Left ventricle myocardium inferior (tissue), 1 donor: ENCODE measurements at regions not wholly inside any gene's neighbourhood (a gene's known extent, or its start where the extent isn't known, plus 50 kb on each side); places are given as distances from the start of the nearest gene placed in this dataset.

Experiments
- DNase-seq: peaks from one replicate; pipeline ENCODE4 v3.0.0-alpha.2; 2020
- H3K27ac ChIP-seq: fragments of 200-600 bp; replicated peaks from 2 replicates; pipeline ENCODE4 v1.8.0; 2021
- H3K27me3 ChIP-seq: fragments of 200-600 bp; 2 replicates; pipeline ENCODE4 v1.8.0; 2021; ENCODE audit warnings: low read depth
- H3K36me3 ChIP-seq: fragments of 200-600 bp; 2 replicates; pipeline ENCODE4 v1.8.0; 2021
- H3K4me1 ChIP-seq: fragments of 200-600 bp; 2 replicates; pipeline ENCODE4 v1.8.0; 2021
- H3K4me3 ChIP-seq: fragments of 200-600 bp; 2 replicates; pipeline ENCODE4 v1.8.0; 2021; ENCODE audit warnings: mild to moderate bottlenecking, moderate library complexity
- H3K9me3 ChIP-seq: fragments of 200-600 bp; replicated peaks from 2 replicates; pipeline ENCODE4 v1.8.0; 2021
- CTCF ChIP-seq: fragments of 200-600 bp; IDR thresholded peaks from 2 replicates; pipeline ENCODE4 v1.8.0; 2021; ENCODE audit warnings: antibody characterized with exemption, mild to moderate bottlenecking, borderline replicate concordance
- intact Hi-C: fragments of 100-400 bp; cut with micrococcal nuclease; formaldehyde crosslinking; loops from one replicate; pipeline ENCODE4 v1.11.0; 2022
- donor health status: DM: no; HTN: yes; CAD: no; lungs with severe emphysema.

GRCh38 chr9:116027096-116027495 lies 126.5 kb upstream of the PAPPA start:
- Histone ChIP-seq H3K36me3 (no peaks in the 10 kb centered on the region), H3K27ac (no peak overlapping the region), H3K4me3 (no peak overlapping the region), H3K27me3 (no peaks in the 10 kb centered on the region), H3K4me1 (no peaks in the 10 kb centered on the region), H3K9me3 (peaks cover 29% of the 10 kb centered on the region)
- DNase-seq, result no peak
- TF ChIP-seq CTCF, result no peak
- intact Hi-C loops, result no loop called here

GRCh38 chr9:116027511-116027910 lies 126.1 kb upstream of the PAPPA start:
- no peak overlapping the region for H3K27ac ChIP-seq
- no peak overlapping the region for H3K4me3 ChIP-seq
- no peaks in the 10 kb centered on the region for H3K4me1 ChIP-seq
- H3K36me3 ChIP-seq, result no peaks in the 10 kb centered on the region
- no peak for TF ChIP-seq CTCF
- intact Hi-C loops, result no loop called here
- H3K27me3 ChIP-seq, result no peaks in the 10 kb centered on the region
- H3K9me3 ChIP-seq, result peaks cover 29% of the 10 kb centered on the region
- no peak for DNase-seq

GRCh38 chr9:116027951-116028350 lies 125.6 kb upstream of the PAPPA start:
- Histone ChIP-seq H3K9me3 (peaks cover 29% of the 10 kb centered on the region), H3K4me1 (no peaks in the 10 kb centered on the region), H3K36me3 (no peaks in the 10 kb centered on the region), H3K27ac (no peak overlapping the region), H3K4me3 (no peak overlapping the region), H3K27me3 (no peaks in the 10 kb centered on the region)
- intact Hi-C loops, result no loop called here
- TF ChIP-seq CTCF, result no peak
- DNase-seq, result no peak

DNA sequence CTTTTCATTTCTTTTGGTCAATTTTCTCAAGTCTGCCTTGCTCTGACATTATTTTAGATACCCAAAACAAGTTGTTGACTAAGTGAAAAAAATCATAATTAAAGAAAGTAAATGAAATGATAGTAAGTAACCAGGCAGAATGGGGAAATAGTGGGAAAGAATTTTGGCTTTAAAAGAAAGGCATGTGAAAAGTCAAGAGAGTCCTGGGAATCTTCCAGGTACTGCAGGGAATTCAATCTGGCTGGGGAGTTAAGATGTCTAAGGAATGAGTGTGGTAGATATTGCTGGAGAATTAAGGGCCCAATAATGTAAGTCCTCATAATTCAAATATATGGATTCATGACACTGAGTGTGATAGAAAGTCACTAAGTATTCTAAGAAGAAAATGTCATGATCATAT lies 123.1 kb upstream of the PAPPA start:
- Histone ChIP-seq H3K27ac (no peak overlapping the region), H3K27me3 (no peaks in the 10 kb centered on the region), H3K9me3 (peaks cover 22% of the 10 kb centered on the region), H3K4me3 (no peak overlapping the region), H3K4me1 (no peaks in the 10 kb centered on the region), H3K36me3 (no peaks in the 10 kb centered on the region)
- no peak for DNase-seq
- TF ChIP-seq CTCF, result no peak
- intact Hi-C loops, result no loop called here

DNA sequence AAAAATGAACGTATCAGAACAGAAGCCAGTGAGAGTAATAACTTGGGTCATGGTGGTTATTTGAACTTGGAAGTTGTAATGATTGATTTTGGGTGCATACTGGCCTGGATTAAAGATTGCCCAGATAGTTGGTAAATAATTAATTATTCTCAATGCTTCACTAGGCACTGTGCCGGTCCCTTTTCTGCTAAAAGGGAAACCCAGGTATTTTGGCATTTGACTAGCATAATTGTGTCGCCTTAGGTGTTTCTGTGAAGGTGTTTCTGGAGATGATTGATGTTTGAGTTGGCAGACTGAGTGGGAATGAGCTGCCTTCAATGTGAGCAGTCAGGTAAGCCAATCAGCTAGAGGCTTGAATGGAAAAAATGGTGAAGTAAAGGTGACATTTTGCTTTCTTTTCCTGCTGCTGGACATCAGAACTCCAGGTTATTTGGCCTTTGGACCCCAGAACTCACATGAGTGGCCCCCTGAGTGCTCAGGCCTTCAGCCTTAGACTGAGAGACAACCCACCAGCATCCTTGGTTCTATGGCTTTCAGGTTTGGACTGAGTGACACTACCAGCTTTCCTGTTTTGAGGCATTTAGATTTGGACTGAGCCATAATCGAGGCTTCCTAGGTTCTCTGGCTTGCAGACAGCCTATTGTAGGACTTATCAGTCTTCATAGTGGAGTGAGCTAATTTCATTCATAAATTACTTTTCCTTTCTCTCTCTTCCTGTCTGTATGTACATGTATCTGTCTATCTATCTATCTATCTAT lies 120.7 kb upstream of the PAPPA start:
- intact Hi-C loops, result no loop called here
- Histone ChIP-seq H3K9me3 (peaks cover 22% of the 10 kb centered on the region), H3K36me3 (no peaks in the 10 kb centered on the region), H3K27ac (no peak overlapping the region), H3K4me3 (no peak overlapping the region), H3K4me1 (no peaks in the 10 kb centered on the region), H3K27me3 (no peaks in the 10 kb centered on the region)
- TF ChIP-seq CTCF, result no peak
- no peak for DNase-seq
